ENCODE measurements at regions not wholly inside any gene's neighbourhood (a gene's known extent, or its start where the extent isn't known, plus 50 kb on each side); places are given as distances from the start of the nearest gene placed in this dataset.
"Not testable (repeated sequence)": the region's sequence is repeated elsewhere in the genome, so short reads cannot be mapped to it uniquely, and the experiment has no call there.

GRCh38 chr2:12455661-12456060 is 261.1 kb upstream of the TRIB2 start:
- DNase-seq (ENCODE audit: low spot score), result no peak

- DNase-seq (ENCODE audit: low spot score), result no peak
Observed at GRCh38 chr2:12456293-12457106, 260.2 kb upstream of the TRIB2 start.

- DNase-seq (ENCODE audit: low spot score), result no peak
Observed at GRCh38 chr2:12457831-12458230, 258.9 kb upstream of the TRIB2 start.

GRCh38 chr2:12463189-12463588 is 253.5 kb upstream of the TRIB2 start:
- DNase-seq (ENCODE audit: low spot score), result no peak

GRCh38 chr2:12465631-12466135 is 251.1 kb upstream of the TRIB2 start:
- DNase-seq (ENCODE audit: low spot score), result no peak

GRCh38 chr2:12467303-12467702 is 249.4 kb upstream of the TRIB2 start:
- DNase-seq (ENCODE audit: low spot score), result no peak

- no peak for DNase-seq (ENCODE audit: low spot score)
Observed at GRCh38 chr2:12469141-12469561, 247.6 kb upstream of the TRIB2 start.

- DNase-seq (ENCODE audit: low spot score), result not testable (repeated sequence)
Observed at GRCh38 chr2:12472265-12472664, 244.5 kb upstream of the TRIB2 start.

GRCh38 chr2:12478151-12479064 is 238.3 kb upstream of the TRIB2 start:
- no peak for DNase-seq (ENCODE audit: low spot score)

GRCh38 chr2:12479065-12479601 is 237.6 kb upstream of the TRIB2 start:
- peak; percentile 47 for DNase-seq (ENCODE audit: low spot score)

- no peak for DNase-seq (ENCODE audit: low spot score)
Observed at GRCh38 chr2:12484536-12485115, 232.1 kb upstream of the TRIB2 start.

- no peak for DNase-seq (ENCODE audit: low spot score)
Observed at GRCh38 chr2:12486205-12487118, 230.3 kb upstream of the TRIB2 start.

GRCh38 chr2:12487253-12488004 is 229.3 kb upstream of the TRIB2 start:
- DNase-seq (ENCODE audit: low spot score), result no peak

GRCh38 chr2:12488352-12489318 is 228.1 kb upstream of the TRIB2 start:
- no peak for DNase-seq (ENCODE audit: low spot score)

GRCh38 chr2:12490641-12491040 is 226.1 kb upstream of the TRIB2 start:
- no peak for DNase-seq (ENCODE audit: low spot score)

- DNase-seq (ENCODE audit: low spot score), result not testable (repeated sequence)
Observed at GRCh38 chr2:12492360-12492759, 224.4 kb upstream of the TRIB2 start.

GRCh38 chr2:12493031-12493513 is 223.7 kb upstream of the TRIB2 start:
- DNase-seq (ENCODE audit: low spot score), result no peak

- no peak for DNase-seq (ENCODE audit: low spot score)
Observed at GRCh38 chr2:12495247-12495868, 221.4 kb upstream of the TRIB2 start.
